Natural killer cell treated with Interleukin-12 subunit alpha and Interleukin-12 subunit beta and Interleukin-15 and Interleukin-18, amount 100 ng/mL, for 72 hours (primary cell): ENCODE measurements at regions not wholly inside any gene's neighbourhood (a gene's known extent, or its start where the extent isn't known, plus 50 kb on each side); places are given as distances from the start of the nearest gene placed in this dataset.

Experiments
- ATAC-seq, 2 donors: fragments of 150-1000 bp; cut with Tn5 transposase in 1 of 2; sonication (Bioruptor Pico), chemical (Tn5 transposase) in 1 of 2; 2 replicates each; pipeline ENCODE4 v1.10.0; 2021
- DNase-seq: peaks from one replicate; pipeline ENCODE4 v3.0.0; 2022; ENCODE audit warnings: low spot score
- H3K27ac Mint-ChIP-seq, 2 donors: 1 replicate in 1 of 2; 2 replicates in 1 of 2; pipeline ENCODE4 v1.8.0; 2022; ENCODE audit warnings: mixed read lengths in 2 of 2, mild to moderate bottlenecking in 1 of 2, moderate library complexity in 1 of 2
- H3K27me3 Mint-ChIP-seq, 2 donors: 1 replicate in 1 of 2; 2 replicates in 1 of 2; pipeline ENCODE4 v1.8.0; 2022; ENCODE audit warnings: mixed read lengths in 2 of 2
- H3K36me3 Mint-ChIP-seq: one replicate; pipeline ENCODE4 v1.8.0; 2022; ENCODE audit warnings: mixed read lengths
- H3K4me1 Mint-ChIP-seq, 2 donors: 1 replicate in 1 of 2; 2 replicates in 1 of 2; pipeline ENCODE4 v1.8.0; 2022; ENCODE audit warnings: low read depth in 2 of 2, mixed read lengths in 2 of 2, mild to moderate bottlenecking in 1 of 2
- H3K4me3 Mint-ChIP-seq: one replicate; pipeline ENCODE4 v1.8.0; 2022; ENCODE audit warnings: mixed read lengths
- H3K9me3 Mint-ChIP-seq: 2 replicates; pipeline ENCODE4 v1.8.0; 2022; ENCODE audit warnings: mixed read lengths

DNA sequence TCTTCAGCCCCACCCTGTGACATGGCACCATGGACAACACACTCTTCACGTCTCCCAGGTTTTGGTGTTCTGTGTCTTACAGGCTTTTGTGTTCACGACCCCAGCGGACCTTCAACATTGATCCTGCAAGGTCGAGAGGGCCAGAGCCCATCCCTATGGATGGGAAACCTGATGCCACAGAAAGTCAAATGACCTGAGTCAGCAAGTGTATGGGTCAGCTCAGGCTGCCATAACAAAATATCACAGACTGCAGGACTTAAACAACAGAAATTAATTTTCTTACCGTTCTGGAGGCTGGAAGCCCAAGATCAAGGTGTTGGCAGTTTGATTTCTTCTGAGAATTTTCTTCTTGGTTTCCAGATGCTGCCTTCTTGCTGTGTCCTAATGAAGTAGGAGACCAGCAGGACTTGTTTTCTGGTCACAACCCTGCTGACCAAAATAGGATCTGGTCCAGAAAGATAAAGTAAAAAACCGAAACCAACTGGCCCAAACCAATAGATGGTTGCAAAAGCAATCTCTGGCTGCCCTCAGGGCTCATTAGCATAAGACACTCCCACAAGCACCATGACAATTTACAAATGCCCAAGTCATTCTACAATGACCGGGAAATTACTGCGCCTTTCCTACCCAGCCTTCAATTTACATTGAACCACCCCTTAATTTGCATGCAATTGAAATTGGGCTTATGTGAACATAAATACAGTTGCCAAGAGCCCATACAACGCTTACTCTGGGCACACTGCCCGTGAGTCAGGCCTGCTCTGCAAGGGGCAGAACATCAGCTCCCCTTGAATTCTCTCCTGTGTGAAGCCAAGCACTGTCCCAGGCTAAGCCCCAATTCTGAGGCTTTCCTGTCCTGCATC is 82.9 kb upstream of the SLC22A11 start:
- Mint-ChIP-seq H3K27ac (no peak overlapping the region), H3K4me1 (peaks cover 0 to 3% of the 10 kb centered on the region in 2 donors), H3K36me3 (no peaks in the 10 kb centered on the region), H3K9me3 (peaks cover 3% of the 10 kb centered on the region), H3K27me3 (peaks cover 15 to 37% of the 10 kb centered on the region in 2 donors), H3K4me3 (no peak overlapping the region)
- no peak for ATAC-seq
- no peak for DNase-seq

GRCh38 chr11:64474680-64475079 is 81.1 kb upstream of the SLC22A11 start:
- H3K9me3 Mint-ChIP-seq, result peaks cover 3% of the 10 kb centered on the region
- ATAC-seq, result no peak
- peaks cover 0 to 3% of the 10 kb centered on the region in 2 donors for H3K4me1 Mint-ChIP-seq
- no peak overlapping the region for H3K4me3 Mint-ChIP-seq
- DNase-seq, result no peak
- no peaks in the 10 kb centered on the region for H3K36me3 Mint-ChIP-seq
- peaks cover 17 to 43% of the 10 kb centered on the region in 2 donors for H3K27me3 Mint-ChIP-seq
- no peak overlapping the region for H3K27ac Mint-ChIP-seq

GRCh38 chr11:64475145-64475544 is 80.6 kb upstream of the SLC22A11 start:
- Mint-ChIP-seq H3K36me3 (no peaks in the 10 kb centered on the region), H3K27ac (no peak overlapping the region), H3K9me3 (peaks cover 3% of the 10 kb centered on the region), H3K27me3 (peaks cover 17 to 43% of the 10 kb centered on the region in 2 donors), H3K4me3 (no peak overlapping the region), H3K4me1 (peaks cover 0 to 3% of the 10 kb centered on the region in 2 donors)
- ATAC-seq, result no peak
- DNase-seq, result no peak

GRCh38 chr11:64476881-64477280 is 78.9 kb upstream of the SLC22A11 start:
- DNase-seq, result no peak
- peak; percentile 17 to 36 for ATAC-seq
- Mint-ChIP-seq H3K4me3 (no peak overlapping the region), H3K27me3 (peaks cover 10 to 41% of the 10 kb centered on the region in 2 donors), H3K27ac (no peak overlapping the region), H3K9me3 (no peaks in the 10 kb centered on the region), H3K36me3 (no peaks in the 10 kb centered on the region), H3K4me1 (peaks cover 0 to 3% of the 10 kb centered on the region in 2 donors)

DNA sequence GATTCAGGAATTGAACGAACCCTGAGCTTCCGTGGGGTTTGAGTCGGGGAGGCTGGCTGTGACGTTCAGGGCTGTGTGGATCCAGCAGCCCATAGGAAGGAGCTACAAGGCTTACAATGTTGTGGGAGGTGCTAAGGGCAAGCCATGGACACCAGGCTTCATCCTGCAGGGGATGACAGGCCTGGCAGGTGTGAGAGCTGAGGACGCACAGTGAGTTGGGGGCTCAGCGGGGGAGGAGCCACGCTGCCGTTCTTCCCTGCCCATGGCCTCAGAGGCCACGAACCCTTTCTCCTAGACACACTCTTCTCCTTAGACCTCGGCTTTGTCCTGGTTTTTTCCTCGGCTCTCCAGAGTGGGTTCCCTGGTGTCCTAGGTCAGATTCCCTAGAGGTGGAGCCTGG is 78.1 kb upstream of the SLC22A11 start:
- H3K36me3 Mint-ChIP-seq, result no peaks in the 10 kb centered on the region
- ATAC-seq, result no peak
- no peak overlapping the region for H3K4me3 Mint-ChIP-seq
- H3K27ac Mint-ChIP-seq, result peak overlapping the region in 1 of 2 donors; percentile 57
- no peaks in the 10 kb centered on the region for H3K9me3 Mint-ChIP-seq
- peaks cover 8 to 37% of the 10 kb centered on the region in 2 donors for H3K27me3 Mint-ChIP-seq
- H3K4me1 Mint-ChIP-seq, result peaks cover 0 to 3% of the 10 kb centered on the region in 2 donors
- DNase-seq, result no peak

DNA sequence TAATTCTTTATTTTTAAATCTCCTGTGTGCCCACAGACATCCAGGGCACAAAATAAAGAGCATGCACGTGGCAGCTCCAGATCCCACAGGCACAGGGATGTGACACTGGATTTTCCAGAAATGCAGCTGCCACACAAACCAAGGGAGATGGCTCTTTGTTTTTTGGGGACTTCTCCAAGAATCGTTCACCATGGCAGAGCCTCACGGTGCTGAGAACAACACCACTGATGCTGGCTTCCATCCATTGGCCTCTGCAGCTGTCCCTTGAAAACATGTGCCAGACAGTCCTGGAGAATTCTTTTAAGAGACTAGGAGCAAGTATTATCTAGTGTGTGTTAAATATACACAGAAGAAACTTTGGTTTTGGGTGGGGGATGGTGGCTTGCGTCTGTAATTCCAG is 73.2 kb upstream of the SLC22A11 start:
- H3K27me3 Mint-ChIP-seq, result peaks cover 17 to 36% of the 10 kb centered on the region in 2 donors
- no peak for DNase-seq
- H3K4me3 Mint-ChIP-seq, result no peak overlapping the region
- no peaks in the 10 kb centered on the region for H3K9me3 Mint-ChIP-seq
- H3K27ac Mint-ChIP-seq, result no peak overlapping the region
- no peak for ATAC-seq
- no peaks in the 10 kb centered on the region for H3K4me1 Mint-ChIP-seq
- no peaks in the 10 kb centered on the region for H3K36me3 Mint-ChIP-seq

GRCh38 chr11:64484191-64485022 is 71.3 kb upstream of the SLC22A11 start:
- Mint-ChIP-seq H3K36me3 (no peaks in the 10 kb centered on the region), H3K27me3 (peaks cover 15 to 33% of the 10 kb centered on the region in 2 donors), H3K27ac (no peak overlapping the region), H3K4me1 (peaks cover 0 to under 1% of the 10 kb centered on the region in 2 donors), H3K4me3 (no peak overlapping the region), H3K9me3 (no peaks in the 10 kb centered on the region)
- ATAC-seq, result no peak
- no peak for DNase-seq

DNA sequence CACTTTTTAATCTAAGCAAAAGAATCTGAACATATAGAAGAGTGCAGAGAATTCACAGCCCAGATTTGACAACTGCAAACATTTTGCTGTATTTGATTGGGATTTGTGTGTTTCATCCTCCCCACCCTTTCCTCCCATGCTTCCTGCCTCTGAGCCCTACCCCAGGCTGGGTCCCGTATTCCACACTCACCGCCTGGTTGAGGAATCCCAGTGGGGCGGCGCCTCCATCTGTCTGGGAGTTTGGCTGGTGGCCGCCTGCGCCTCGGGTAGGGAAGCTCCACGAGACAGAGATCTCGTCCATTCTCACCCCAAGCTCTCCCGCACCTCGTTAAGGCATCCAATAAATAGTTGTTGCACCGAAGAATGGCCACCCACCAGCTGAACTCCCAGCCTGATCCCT is 70.7 kb upstream of the SLC22A11 start:
- H3K36me3 Mint-ChIP-seq, result no peaks in the 10 kb centered on the region
- no peak for DNase-seq
- peaks cover 17 to 37% of the 10 kb centered on the region in 2 donors for H3K27me3 Mint-ChIP-seq
- H3K4me1 Mint-ChIP-seq, result peaks cover 0 to 5% of the 10 kb centered on the region in 2 donors
- no peak for ATAC-seq
- H3K4me3 Mint-ChIP-seq, result no peak overlapping the region
- no peak overlapping the region for H3K27ac Mint-ChIP-seq
- H3K9me3 Mint-ChIP-seq, result no peaks in the 10 kb centered on the region

GRCh38 chr11:64489831-64490441 is 65.8 kb upstream of the SLC22A11 start:
- no peak overlapping the region for H3K27ac Mint-ChIP-seq
- ATAC-seq (peak; percentile 66 to 71), DNase-seq (no peak)
- H3K36me3 Mint-ChIP-seq, result no peaks in the 10 kb centered on the region
- H3K4me3 Mint-ChIP-seq, result no peak overlapping the region
- H3K4me1 Mint-ChIP-seq, result peaks cover 0 to 5% of the 10 kb centered on the region in 2 donors
- H3K27me3 Mint-ChIP-seq, result peaks cover 13 to 37% of the 10 kb centered on the region in 2 donors
- no peaks in the 10 kb centered on the region for H3K9me3 Mint-ChIP-seq

DNA sequence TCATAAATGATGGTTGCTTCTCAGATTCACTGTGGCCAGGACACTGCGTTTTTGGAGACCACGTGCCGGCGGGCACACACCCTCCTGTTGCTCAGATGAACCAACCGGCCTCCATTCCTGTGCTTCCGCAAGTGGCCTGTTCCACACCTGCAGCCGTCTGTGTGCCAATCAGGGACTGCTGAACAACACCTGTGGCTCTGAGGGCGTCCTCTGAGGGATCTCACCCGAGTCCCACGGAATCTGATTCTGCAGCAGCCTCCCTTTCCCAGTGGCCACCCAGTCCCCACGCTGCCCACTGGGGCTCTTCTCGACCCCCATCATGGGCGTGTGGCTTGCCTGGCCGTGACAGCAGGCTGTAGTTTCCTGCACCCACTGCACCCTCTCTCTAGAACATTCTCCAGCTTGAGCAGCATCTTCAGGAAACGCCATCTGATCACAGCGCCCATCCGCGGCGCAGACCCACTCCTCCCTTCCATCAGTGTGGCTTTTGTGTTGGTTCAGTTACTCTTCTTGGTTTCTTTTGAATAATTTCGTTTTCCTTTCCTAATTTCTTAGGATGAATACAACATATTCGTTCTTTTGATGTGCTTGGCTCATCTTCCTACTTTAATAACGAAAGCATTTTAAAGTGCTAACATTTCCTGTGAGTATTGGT is 65.1 kb upstream of the SLC22A11 start:
- Mint-ChIP-seq H3K4me3 (no peak overlapping the region), H3K9me3 (no peaks in the 10 kb centered on the region), H3K27me3 (peaks cover 11 to 29% of the 10 kb centered on the region in 2 donors), H3K36me3 (no peaks in the 10 kb centered on the region), H3K4me1 (peaks cover 0 to 5% of the 10 kb centered on the region in 2 donors), H3K27ac (no peak overlapping the region)
- no peak for ATAC-seq
- DNase-seq, result no peak

- Mint-ChIP-seq H3K27ac (no peak overlapping the region), H3K27me3 (peaks cover 11 to 28% of the 10 kb centered on the region in 2 donors), H3K36me3 (no peaks in the 10 kb centered on the region), H3K4me1 (peaks cover 0 to 5% of the 10 kb centered on the region in 2 donors), H3K9me3 (no peaks in the 10 kb centered on the region), H3K4me3 (no peak overlapping the region)
- no peak for DNase-seq
- no peak for ATAC-seq
Measured at GRCh38 chr11:64492561-64492960, 63.2 kb upstream of the SLC22A11 start.

- Mint-ChIP-seq H3K27ac (no peak overlapping the region), H3K36me3 (no peaks in the 10 kb centered on the region), H3K4me1 (peaks cover 0 to 4% of the 10 kb centered on the region in 2 donors), H3K4me3 (no peak overlapping the region), H3K27me3 (peaks cover 12 to 22% of the 10 kb centered on the region in 2 donors), H3K9me3 (no peaks in the 10 kb centered on the region)
- no peak for DNase-seq
- ATAC-seq, result no peak
Measured at GRCh38 chr11:64498136-64498535, 57.6 kb upstream of the SLC22A11 start.

DNA sequence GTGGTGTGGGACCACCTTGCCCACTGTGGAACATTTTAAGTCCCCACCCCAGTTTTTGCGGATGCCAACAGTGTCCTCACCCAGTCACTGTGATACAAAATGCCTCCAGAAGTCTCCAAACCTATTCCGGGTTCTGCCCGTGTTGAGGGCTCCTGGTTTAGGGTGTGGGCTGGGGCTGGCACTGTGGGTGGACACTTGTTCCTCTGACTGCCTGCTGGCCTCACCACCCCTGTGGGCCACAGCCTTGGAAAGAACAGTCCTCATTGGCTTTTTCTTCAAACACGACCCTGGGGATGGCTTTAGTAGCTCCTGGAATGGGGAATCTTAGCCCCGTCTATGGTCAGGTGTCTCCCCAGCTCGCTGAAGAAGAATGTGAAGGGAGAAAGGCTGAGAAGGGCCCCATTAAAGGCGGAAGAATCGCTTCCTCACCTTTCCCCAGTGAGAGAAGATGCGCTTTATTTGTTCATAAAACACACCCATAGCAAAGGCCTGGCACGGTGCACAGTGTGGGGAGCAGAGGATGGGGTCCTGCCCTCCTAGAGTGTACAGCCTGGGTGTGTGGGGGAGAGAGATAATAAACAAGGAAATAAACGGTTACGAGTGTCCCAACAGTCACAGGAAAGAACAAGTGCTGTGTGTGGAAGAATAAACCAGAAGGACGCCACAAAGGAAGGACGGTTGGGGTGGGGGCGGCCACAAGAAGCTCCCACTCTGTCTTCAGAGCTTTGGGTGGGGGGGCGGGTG is 56.3 kb upstream of the SLC22A11 start:
- Mint-ChIP-seq H3K27ac (peak overlapping the region in 1 of 2 donors; percentile 21), H3K4me1 (peaks cover 0 to 4% of the 10 kb centered on the region in 2 donors), H3K36me3 (no peaks in the 10 kb centered on the region), H3K27me3 (peaks cover 10 to 13% of the 10 kb centered on the region in 2 donors), H3K4me3 (no peak overlapping the region), H3K9me3 (no peaks in the 10 kb centered on the region)
- ATAC-seq (no peak), DNase-seq (no peak)
